ENCODE measurements at regions not wholly inside any gene's neighbourhood (a gene's known extent, or its start where the extent isn't known, plus 50 kb on each side); places are given as distances from the start of the nearest gene placed in this dataset.

GRCh38 chr3:74501007-74501406 lies 113.5 kb downstream of the CNTN3 start:
- TF ChIP-seq GATA1 (IDR thresholded peaks at IDR 0.05; ENCODE audit: low read depth, low read length) (no peak), POLR2A (IDR thresholded peaks at IDR 0.05; ENCODE audit: low read length) (no peak)
